ENCODE measurements at regions not wholly inside any gene's neighbourhood (a gene's known extent, or its start where the extent isn't known, plus 50 kb on each side); places are given as distances from the start of the nearest gene placed in this dataset.

DNA sequence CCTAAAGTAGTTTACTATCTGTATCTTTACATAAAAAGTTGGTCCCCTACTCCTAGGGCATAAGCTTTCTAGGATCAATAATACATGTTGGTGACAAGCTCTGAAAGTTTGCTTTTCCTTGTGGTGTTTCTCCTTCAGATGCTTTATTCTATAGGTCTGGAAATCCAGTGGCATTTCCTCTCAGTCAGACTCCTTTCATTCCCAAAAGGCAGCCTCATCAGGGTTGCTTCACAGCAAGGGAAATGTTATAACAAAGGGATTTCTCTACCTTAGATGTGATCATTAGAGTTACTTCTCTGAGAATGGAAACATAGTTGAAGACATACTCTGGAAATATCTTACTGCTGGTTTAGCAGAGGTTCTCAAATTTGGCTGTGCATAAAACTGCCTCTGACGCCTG is 1072.4 kb upstream of the ZEB2 start:
- no peak for DNase-seq (ENCODE audit: low spot score)

GRCh38 chr2:145591109-145591809 is 1071.3 kb upstream of the ZEB2 start:
- peak; percentile 47 for DNase-seq (ENCODE audit: low spot score)

- DNase-seq (ENCODE audit: low spot score): no peak
Observed at GRCh38 chr2:145587922-145588321, 1068.0 kb upstream of the ZEB2 start.

DNA sequence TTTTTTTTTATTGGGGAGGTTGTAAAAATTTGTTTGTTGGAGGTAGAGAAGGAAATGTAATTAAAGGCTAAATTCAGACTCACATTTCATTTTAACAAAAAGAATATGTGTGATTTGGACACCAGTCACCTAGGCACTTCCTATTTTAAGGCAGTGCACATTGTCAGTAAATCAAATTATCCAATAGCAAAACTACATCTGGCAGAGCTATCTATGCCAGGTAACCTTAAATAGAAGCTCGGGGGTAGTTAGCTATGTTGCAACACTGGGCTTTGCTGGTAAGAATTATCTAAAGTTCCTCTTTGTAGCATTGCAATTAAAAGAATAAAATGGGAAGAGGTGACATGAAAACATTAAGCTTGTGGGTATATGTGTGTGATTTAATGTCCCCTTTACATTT is 1064.4 kb upstream of the ZEB2 start:
- no peak for DNase-seq (ENCODE audit: low spot score)

DNA sequence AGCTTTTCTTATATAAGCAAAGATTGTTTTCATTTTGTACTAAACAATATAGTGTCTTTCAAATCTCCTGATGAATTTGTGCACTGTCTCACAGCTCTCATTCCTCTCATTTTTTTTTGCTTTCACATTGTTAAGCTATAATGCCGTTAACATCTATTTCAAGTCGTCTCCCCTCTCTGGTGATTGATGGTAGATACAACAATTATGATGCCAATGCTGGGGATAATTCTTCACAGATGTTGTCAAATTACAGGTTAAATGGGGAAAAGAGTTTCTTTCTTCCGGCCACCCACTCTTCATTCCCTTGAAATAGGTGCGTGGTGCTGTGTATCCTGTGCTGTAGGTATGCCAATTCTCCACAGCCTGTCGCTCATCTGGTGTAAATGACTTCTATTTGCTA is 1053.7 kb upstream of the ZEB2 start:
- DNase-seq (ENCODE audit: low spot score): no peak

DNA sequence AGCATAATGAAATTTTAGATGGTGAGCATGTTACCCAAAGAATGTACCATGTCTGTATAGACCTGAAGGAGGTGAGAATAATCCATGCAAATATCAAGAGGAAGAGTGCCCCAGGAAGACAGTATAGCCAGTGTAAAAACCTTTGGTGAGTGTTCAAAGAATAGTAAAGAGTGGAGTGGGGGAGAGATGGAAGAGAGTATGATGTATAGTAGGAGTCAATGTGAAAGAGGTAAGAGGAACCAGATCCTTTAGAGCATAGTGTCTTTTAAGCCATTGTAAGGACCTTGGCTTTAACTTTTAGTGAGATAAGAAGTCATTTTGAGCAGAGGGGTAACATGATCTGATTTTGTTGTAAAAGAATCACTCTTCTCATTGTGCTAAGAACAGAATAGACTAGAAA is 1052.3 kb upstream of the ZEB2 start:
- DNase-seq (ENCODE audit: low spot score): no peak

GRCh38 chr2:145569108-145569507 is 1049.2 kb upstream of the ZEB2 start:
- no peak for DNase-seq (ENCODE audit: low spot score)

DNA sequence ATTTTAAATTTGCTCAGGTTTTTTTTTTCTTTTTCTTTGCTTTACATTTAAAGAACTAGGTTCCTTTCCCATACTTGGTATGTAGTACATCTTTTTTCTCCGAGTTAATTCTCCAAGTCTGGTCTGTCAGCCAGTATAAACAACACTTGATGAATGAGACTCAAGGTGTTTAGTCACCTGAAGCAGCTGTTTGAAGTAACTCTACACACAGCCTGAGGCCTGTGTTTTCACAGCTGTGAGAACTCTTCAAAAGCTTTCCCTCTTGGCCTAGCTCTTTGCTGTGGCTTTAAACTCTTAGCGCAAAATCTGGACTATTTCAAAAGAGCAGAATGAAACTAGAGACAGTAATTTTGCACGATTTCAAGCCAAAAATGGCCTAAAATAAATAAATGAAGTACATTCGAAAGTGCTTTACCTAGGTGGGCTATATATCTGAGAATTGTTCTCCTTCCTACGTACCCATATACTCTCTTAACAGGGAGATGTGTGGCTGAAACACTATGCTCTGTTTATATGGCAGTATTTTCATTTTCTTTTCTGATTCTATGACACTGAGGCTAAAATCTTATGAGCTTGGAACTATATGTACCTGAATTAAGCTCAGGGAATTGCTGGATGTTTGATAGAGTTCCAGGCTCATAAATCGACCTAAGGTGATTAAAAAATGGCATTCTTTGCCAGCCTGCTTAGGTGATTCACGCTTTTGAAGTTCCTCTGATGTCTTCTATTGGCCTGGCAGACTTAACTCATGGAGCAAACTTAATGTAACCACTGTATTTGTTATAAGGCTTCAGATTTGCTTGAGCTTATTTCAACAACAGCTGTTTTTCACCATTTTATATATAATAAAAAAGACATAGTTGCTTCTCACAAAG is 1044.1 kb upstream of the ZEB2 start:
- DNase-seq (ENCODE audit: low spot score): no peak

- DNase-seq (ENCODE audit: low spot score): no peak
Observed at GRCh38 chr2:145561152-145561551, 1041.2 kb upstream of the ZEB2 start.

DNA sequence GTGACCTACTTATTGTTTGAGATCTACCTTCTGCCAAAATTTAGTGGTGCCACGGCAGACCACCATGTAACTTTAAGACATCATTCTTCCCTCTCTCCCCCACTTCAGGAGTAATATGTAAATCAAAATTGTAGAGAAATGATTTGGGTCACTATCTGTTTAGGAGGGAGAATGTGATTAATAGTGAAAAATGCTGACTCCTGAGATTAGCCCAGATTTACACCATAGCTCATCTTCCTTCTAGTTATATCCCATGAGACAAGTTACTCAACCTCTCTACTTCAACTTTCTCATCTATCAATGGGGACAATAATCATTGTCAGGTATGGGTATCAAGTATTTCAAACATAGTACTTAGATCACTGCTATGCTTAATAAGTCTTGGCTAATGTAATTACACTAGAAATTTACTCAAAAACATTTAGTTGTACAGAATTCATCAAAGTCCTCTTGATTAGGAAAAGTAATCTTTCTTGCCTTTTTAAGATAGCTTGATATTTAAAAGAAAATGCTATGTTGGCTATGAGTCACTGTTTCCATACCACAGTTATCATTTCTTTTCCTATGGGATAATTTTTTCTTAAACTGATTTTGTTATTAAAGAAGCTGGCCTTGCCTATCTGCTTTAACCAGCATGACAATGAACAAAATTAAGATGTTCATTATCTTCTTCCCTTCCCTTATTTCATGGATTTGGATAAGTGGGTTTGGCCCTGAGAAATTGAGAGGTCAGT is 1038.9 kb upstream of the ZEB2 start:
- DNase-seq (ENCODE audit: low spot score): no peak

GRCh38 chr2:145555360-145555759 is 1035.4 kb upstream of the ZEB2 start:
- DNase-seq (ENCODE audit: low spot score): no peak

DNA sequence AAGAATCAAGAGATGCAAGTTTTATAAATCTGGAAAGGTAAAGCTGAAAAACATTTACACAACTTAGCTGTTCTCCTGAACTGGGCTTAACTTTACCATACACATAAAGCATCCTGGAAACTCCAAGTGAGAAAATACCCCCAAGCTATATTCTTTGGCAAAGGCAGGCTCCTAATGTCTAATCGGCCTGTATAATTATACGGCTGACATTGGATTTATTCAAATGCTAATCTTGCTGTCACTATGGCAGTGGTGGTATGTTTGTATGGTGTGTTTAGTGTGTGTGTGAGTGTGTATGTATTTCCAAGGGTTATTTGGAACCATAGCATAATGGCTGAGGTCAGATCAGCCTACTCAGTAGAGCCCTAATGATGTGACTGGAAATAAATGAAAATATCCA is 1031.8 kb upstream of the ZEB2 start:
- DNase-seq (ENCODE audit: low spot score): no peak

DNA sequence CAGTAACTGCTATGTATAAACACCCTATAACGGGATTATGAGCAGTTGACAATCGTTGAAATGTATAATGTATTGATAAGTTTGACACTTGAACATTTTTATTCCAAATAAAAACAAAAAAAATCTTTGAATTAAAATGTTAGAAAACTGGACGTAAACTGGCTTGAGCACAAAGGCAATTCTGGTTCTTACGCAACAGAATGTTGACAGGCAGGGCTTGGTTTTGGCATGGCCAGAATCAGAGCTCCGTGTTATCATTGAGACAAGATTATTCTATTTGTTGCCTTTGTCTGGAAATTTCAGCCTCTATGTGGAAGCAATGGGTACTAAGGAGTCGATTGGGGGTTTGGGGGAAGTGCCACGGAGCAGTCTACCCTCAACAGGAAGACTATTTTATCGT is 1028.6 kb upstream of the ZEB2 start:
- DNase-seq (ENCODE audit: low spot score): no peak

GRCh38 chr2:145547620-145548019 is 1027.7 kb upstream of the ZEB2 start:
- DNase-seq (ENCODE audit: low spot score): no peak

DNA sequence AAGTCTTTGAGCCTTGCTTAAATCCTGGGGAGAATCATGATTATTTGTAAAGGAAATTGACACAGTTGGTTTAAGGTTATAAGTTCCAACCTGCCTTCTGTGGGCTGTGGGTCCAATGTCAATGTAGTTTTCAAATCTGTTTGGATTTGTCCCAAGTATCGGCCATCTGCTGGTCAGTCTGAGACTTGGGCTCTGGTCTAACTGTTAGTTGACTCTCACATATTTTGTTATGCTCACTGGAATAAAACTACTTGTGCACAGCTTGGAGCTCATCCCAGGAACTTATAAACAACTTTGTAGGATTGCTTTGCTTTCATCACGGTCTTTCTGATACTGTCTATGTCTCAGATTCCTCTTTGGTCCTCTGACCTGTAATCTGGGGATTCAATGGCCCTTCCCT is 1026.2 kb upstream of the ZEB2 start:
- DNase-seq (ENCODE audit: low spot score): no peak

DNA sequence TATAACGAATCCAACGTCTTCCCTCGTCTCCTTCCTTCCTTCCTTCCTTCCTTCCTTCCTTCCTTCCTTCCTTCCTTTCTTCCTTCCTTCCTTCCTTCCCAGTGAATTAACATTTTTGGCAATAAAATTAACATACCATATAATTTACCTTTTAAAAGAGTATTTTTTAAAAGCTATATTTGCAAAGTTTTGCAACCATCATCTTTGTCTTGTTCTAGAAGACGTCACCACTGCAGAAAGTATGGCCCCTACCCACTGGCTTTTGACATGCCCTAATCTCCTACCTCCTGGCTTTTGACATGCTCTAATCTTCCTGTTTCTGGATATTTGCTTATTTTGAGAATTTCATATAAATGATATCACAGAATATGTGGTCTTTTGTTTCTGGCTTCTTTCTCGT is 1023.9 kb upstream of the ZEB2 start:
- no peak for DNase-seq (ENCODE audit: low spot score)

DNA sequence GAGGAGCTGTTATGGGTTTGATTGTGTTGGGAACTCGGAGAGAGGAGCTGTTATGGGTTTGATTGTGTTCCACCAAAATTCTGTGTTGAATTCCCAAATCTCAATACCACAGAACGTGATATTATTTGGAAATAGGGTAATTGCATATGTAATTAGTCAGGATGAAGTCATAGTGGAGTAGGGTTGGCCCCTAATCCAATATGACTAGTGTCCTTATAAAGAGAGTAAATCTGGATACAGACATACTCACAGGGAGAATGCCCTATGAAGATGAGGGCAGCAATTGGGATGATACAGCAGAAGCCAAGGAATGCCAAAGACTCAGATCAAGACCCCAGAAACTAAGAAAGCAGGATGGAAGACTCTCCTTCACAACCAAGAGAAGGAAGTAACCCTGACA is 1023.2 kb upstream of the ZEB2 start:
- no peak for DNase-seq (ENCODE audit: low spot score)

- DNase-seq (ENCODE audit: low spot score): no peak
Observed at GRCh38 chr2:145541028-145541427, 1021.1 kb upstream of the ZEB2 start.

DNA sequence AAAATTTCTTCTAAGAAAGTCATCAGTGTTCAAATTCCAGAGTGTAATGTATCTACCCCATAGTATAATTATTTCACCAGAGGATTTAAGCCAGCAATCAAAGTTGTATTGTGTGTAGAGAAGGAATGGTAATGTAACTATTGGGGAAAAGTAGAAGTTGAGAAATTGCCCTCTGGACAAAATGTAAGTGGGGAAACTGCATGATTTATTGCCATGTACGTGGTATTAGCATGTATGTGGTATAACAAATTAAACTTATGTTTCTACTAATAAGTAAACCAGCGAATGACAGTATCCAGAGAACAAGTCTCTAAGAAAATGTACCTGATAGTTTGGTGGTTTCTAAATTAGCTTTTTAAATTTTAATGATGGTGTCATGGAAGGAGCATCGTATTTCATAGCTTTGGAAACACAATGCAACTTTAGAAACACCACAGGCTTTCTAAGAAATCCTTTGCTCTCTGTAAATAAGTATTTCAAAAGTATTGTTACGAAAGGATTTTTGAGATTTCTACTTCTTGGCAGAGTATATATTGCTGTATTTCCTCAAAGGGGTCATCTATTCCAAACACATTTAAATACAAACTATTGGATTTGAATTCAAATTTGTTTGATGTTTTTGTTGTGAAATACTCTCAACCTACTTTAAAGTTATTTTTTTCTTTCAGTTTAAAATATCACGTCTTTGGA is 1018.9 kb upstream of the ZEB2 start:
- DNase-seq (ENCODE audit: low spot score): no peak

DNA sequence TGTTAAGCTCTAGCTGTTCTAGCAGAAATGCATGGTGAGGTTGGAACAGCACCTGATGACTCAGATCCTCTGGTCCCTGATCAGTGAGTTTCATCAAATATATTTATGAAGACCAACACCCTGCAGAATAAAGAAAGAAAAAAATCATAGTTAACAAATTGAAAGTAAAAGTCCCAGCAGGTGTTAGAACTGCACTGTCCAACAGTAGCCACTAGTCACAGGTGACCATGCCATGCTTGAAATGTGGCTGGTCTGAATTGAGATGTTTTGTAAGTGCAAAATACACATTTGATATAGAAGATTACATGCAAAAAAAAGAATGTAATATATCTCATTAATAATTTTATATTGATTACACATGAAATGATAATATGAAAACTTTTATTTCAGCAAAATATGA is 1010.7 kb upstream of the ZEB2 start:
- DNase-seq (ENCODE audit: low spot score): no peak

DNA sequence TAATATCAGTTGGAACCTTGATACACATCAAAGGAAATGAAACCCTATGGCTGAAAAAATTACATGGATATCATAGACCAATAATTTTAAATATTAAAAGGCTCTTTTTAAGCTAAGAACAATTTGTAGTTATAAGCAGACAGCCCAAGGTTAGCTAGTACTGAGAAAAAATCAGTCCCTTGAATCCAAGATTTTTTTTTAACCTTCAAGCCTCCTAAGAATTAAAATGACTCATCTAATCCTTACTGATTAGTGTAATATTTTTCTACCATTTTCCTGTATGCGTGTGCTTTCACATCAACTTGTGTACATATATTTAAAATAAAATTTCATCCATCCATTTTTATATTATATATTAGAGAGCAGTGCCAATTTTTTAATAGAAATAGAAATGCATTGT is 1004.9 kb upstream of the ZEB2 start:
- no peak for DNase-seq (ENCODE audit: low spot score)

GRCh38 chr2:145524303-145524702 is 1004.4 kb upstream of the ZEB2 start:
- no peak for DNase-seq (ENCODE audit: low spot score)

Measured in kidney capillary endothelial cell (primary cell).